GM06990 (cell line): ENCODE measurements at regions not wholly inside any gene's neighbourhood (a gene's known extent, or its start where the extent isn't known, plus 50 kb on each side); places are given as distances from the start of the nearest gene placed in this dataset.

Experiments
- DNase-seq: peaks from one replicate; pipeline ENCODE4 v3.0.0-alpha.2; 2011; ENCODE audit not compliant: insufficient read length; ENCODE audit errors: extremely low read depth
- H3K27me3 ChIP-seq: replicated peaks from 2 replicates; pipeline ENCODE4 v1.6.0; 2011; ENCODE audit warnings: low read length; ENCODE audit not compliant: control insufficient read depth, insufficient read depth
- H3K36me3 ChIP-seq: 2 replicates; pipeline ENCODE4 v1.5.1; 2011; ENCODE audit warnings: low read length; ENCODE audit not compliant: control insufficient read depth, insufficient read depth
- H3K4me3 ChIP-seq: replicated peaks from 2 replicates; pipeline ENCODE4 v1.5.1; 2011; ENCODE audit warnings: low read depth, mild to moderate bottlenecking, control low read depth, low read length
- CTCF ChIP-seq: IDR thresholded peaks from 2 replicates; pipeline ENCODE4 v1.5.1; 2011; ENCODE audit warnings: low read length, control low read depth, mild to moderate bottlenecking, inconsistent platforms; ENCODE audit not compliant: insufficient read depth, poor library complexity, severe bottlenecking

DNA sequence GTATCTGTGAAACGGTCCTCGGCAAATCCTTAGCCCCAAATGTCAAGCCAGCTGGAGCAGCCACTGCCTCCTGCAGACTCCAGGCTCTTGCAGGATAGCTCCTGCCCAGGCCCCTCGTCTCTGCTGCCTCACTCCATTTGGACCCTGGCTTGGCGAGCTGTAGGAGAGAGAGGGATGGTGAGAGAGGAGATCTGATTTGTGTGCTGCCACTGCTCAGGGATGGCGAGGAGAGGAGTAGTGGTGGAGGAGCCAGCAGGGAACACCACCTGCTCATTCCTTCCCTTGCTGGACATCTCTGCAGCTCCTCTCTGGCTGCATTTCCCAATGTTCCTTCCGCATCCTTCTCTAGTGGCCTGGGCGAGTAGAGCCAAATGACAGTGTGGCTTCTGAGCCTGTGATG lies 109.1 kb upstream of the NCK2 start:
- Histone ChIP-seq H3K4me3 (no peak overlapping the region), H3K27me3 (no peaks in the 10 kb centered on the region; the same call in 1 of the 2 replicates), H3K36me3 (no peaks in the 10 kb centered on the region)
- TF ChIP-seq CTCF = no peak
- DNase-seq = no peak

GRCh38 chr2:105634198-105634597 lies 110.5 kb upstream of the NCK2 start:
- Histone ChIP-seq H3K4me3 (no peak overlapping the region), H3K36me3 (no peaks in the 10 kb centered on the region), H3K27me3 (no peaks in the 10 kb centered on the region; the same call in 1 of the 2 replicates)
- TF ChIP-seq CTCF = no peak
- DNase-seq = no peak

DNA sequence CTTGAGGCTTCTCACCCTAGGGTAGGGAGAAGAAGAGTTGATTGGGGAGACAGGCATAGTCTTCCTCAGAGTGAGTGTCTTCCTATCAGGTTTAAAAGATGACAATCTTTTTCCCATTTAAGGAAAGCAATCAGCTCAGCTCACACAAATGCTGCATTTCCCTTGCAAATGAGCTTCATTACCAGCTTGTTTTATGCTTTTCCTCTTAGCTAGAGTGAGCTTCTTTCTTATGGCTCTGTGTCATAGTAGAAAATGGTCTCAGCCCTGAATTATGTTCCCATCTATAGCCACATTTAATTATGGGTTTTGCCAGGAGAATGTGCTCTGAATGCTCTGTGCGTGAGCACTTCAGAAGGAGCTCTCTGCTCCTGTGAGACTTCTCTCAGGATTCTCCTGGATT lies 112.8 kb upstream of the NCK2 start:
- H3K27me3 ChIP-seq = no peaks in the 10 kb centered on the region; the same call in 1 of the 2 replicates
- TF ChIP-seq CTCF = no peak
- DNase-seq = no peak
- H3K4me3 ChIP-seq = no peak overlapping the region
- H3K36me3 ChIP-seq = no peaks in the 10 kb centered on the region

DNA sequence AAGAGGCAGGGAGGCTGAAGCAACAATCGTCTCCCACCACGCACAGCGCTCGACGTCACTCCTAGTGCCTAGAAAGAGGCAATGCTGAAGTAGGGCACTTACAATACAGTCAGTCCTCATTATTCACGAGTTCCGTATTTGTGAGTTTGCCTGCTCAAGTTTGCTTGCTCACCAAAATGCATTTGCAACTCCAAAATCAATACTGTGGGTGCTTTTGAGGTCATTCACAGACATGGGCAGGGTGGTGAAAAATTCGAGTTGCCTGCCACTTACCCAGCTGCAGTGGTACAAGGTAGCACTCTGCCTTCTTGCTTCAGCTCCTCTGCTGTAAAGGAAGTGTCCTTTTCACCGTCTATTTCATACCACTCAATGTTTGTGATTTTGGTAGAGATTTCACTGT lies 113.7 kb upstream of the NCK2 start:
- TF ChIP-seq CTCF = no peak
- H3K27me3 ChIP-seq = no peaks in the 10 kb centered on the region; the same call in 1 of the 2 replicates
- no peaks in the 10 kb centered on the region for H3K36me3 ChIP-seq
- H3K4me3 ChIP-seq = no peak overlapping the region
- no peak for DNase-seq

DNA sequence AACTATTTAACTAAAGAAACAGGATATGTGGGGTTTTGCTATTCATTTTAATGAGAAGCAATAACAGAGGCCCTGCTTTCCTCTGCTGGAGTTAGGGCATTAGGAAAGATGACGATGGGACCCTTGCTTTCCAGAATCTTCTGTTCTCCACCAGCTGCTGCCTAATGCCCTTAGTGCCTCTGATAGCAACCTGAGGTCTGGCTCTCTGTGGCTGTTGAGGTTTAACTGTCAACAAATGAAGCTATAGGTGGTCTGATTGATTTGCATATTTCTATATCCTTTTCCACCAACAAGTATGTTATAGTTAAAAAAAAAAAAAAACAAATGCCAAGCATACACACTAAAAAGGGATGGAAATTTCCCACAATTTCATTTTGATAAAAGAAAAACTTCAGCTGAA lies 115.1 kb upstream of the NCK2 start:
- no peak for DNase-seq
- no peak for TF ChIP-seq CTCF
- Histone ChIP-seq H3K4me3 (no peak overlapping the region), H3K27me3 (peaks cover 2% of the 10 kb centered on the region), H3K36me3 (no peaks in the 10 kb centered on the region)

DNA sequence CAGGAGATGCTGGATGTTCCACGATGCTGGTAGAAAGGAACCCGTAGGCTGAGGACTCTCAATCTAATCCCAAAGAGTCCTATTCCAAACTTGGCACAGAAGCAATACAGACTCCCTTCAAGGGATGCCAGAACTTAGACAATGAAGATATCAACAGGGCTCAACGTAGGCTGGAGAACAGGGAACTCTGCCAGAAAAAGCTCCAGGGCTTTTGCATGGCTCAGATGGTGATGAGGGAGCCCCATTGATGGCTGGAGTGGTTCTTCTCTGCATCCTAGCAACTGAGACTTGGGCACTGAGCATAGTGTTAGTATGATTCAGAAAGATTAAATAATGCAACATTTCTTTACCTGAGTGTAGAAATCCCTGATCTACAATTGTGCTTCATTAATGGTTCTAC lies 117.2 kb upstream of the NCK2 start:
- no peaks in the 10 kb centered on the region for H3K36me3 ChIP-seq
- no peak overlapping the region for H3K4me3 ChIP-seq
- TF ChIP-seq CTCF = no peak
- H3K27me3 ChIP-seq = peaks cover 2% of the 10 kb centered on the region
- no peak for DNase-seq
